Astrocyte of the spinal cord (primary cell): ENCODE measurements at regions not wholly inside any gene's neighbourhood (a gene's known extent, or its start where the extent isn't known, plus 50 kb on each side); places are given as distances from the start of the nearest gene placed in this dataset.

Experiments
- DNase-seq: peaks from one replicate; pipeline ENCODE4 v3.0.0; 2011; ENCODE audit warnings: low read depth, low spot score
- H3K4me3 ChIP-seq: 2 replicates; pipeline ENCODE4 v1.5.1; 2011; ENCODE audit warnings: low read depth, mild to moderate bottlenecking, low read length, moderate library complexity
- CTCF ChIP-seq: IDR thresholded peaks from 2 replicates; pipeline ENCODE4 v1.5.1; 2012; ENCODE audit warnings: low read depth, mild to moderate bottlenecking, low read length, inconsistent platforms
- in situ Hi-C: cut with HindIII; loops from 2 replicates; pipeline ENCODE4 v1.10.0; 2017; ENCODE audit warnings: low sequenced_read_pairs

- H3K4me3 ChIP-seq, result no peak overlapping the region
- no peak for TF ChIP-seq CTCF
- DNase-seq, result no peak
- in situ Hi-C loops, result no loop called here
Observed at GRCh38 chr9:104429031-104429546, 75.0 kb upstream of the OR13F1 start.

- H3K4me3 ChIP-seq, result no peak overlapping the region
- TF ChIP-seq CTCF, result no peak
- in situ Hi-C loops, result no loop called here
- no peak for DNase-seq
Observed at GRCh38 chr9:104435059-104435458, 69.0 kb upstream of the OR13F1 start.

- in situ Hi-C loops, result no loop called here
- TF ChIP-seq CTCF, result no peak
- DNase-seq, result no peak
- no peak overlapping the region for H3K4me3 ChIP-seq
Observed at GRCh38 chr9:104448036-104448435, 56.0 kb upstream of the OR13F1 start.
